ENCODE measurements at regions not wholly inside any gene's neighbourhood (a gene's known extent, or its start where the extent isn't known, plus 50 kb on each side); places are given as distances from the start of the nearest gene placed in this dataset.
"Not testable (repeated sequence)": the region's sequence is repeated elsewhere in the genome, so short reads cannot be mapped to it uniquely, and the experiment has no call there.

- H3K4me2 ChIP-seq (ENCODE audit: insufficient read depth in 1 of 2, low read depth in 2 of 2, low read length in 2 of 2): no peak overlapping the region
- no peak for DNase-seq (ENCODE audit: low read depth in 1 of 2, low spot score in 2 of 2)
- no peaks in the 10 kb centered on the region for H3K9me3 ChIP-seq (ENCODE audit: insufficient read depth in 2 of 2, low read depth in 1 of 2, low read length in 1 of 2)
- H3K4me1 ChIP-seq (replicated peaks in 1 of 4; ENCODE audit: control insufficient read depth in 3 of 4, insufficient read depth in 4 of 4, low read length in 3 of 4): no peaks in the 10 kb centered on the region
- H2BK120ac ChIP-seq (replicated peaks; ENCODE audit: low read depth, low read length): no peak overlapping the region
- no peak overlapping the region for H2AFZ ChIP-seq (ENCODE audit: low read length)
- 64% methylated on average over 11 of the region's 11 CpGs; no CpG with 5 or more reads in 1 of the 2 experiments for WGBS, 2 experiments (ENCODE audit: extremely low coverage in 1 of 2, insufficient coverage in 1 of 2, insufficient read length in 1 of 2, insufficient replicate concordance in 2 of 2, low coverage in 1 of 2, low lambda C conversion rate in 2 of 2, missing lambda C conversion rate in 1 of 2)
- no peak overlapping the region for H2BK20ac ChIP-seq (ENCODE audit: low read length)
- H3K9ac ChIP-seq (replicated peaks in 1 of 4; ENCODE audit: extremely low read depth in 1 of 4, low read depth in 3 of 4, low read length in 3 of 4): no peak overlapping the region
- no peaks in the 10 kb centered on the region for H4K20me1 ChIP-seq (replicated peaks in 1 of 2; ENCODE audit: control insufficient read depth in 1 of 2, insufficient read depth in 2 of 2, low read length in 2 of 2)
- H3K4ac ChIP-seq (replicated peaks; ENCODE audit: insufficient read length, low read depth, low read length): no peak overlapping the region
- no peaks in the 10 kb centered on the region for H3K79me2 ChIP-seq (ENCODE audit: control insufficient read depth in 1 of 2, insufficient read depth in 2 of 2, low read length in 2 of 2)
- no peak for FAIRE-seq
- no peak overlapping the region for H4K5ac ChIP-seq (ENCODE audit: insufficient read length, low read depth, low read length)
- H2BK15ac ChIP-seq (ENCODE audit: low read length): no peak overlapping the region
- no peaks in the 10 kb centered on the region for H3K23me2 ChIP-seq (ENCODE audit: low read depth, low read length)
- H3K36me3 ChIP-seq (ENCODE audit: control insufficient read depth in 2 of 4, insufficient read depth in 4 of 4, low read length in 3 of 4): no peaks in the 10 kb centered on the region
- no peak overlapping the region for H3K56ac ChIP-seq (replicated peaks; ENCODE audit: insufficient read length, low read depth, low read length)
- H3K27ac ChIP-seq (ENCODE audit: low read depth, low read length): no peak overlapping the region
- TF ChIP-seq NANOG (IDR thresholded peaks at IDR 0.05; ENCODE audit: insufficient read depth, low read depth, low read length, poor library complexity, severe bottlenecking) (no peak), EGR1 (IDR thresholded peaks at IDR 0.05; ENCODE audit: borderline replicate concordance, low read depth, low read length) (no peak)
- no peak overlapping the region for H2BK5ac ChIP-seq (ENCODE audit: low read depth, low read length)
- H3K23ac ChIP-seq (ENCODE audit: insufficient read length): no peak overlapping the region
- POLR2A ChIA-PET (ENCODE audit: partially characterized antibody): interaction anchor here (0.6 kb wide), 1 partner anchor 39 kb away, joined by 3 read pairs; no protein-coding TSS in a partner anchor
- no peaks in the 10 kb centered on the region for H3K79me1 ChIP-seq (ENCODE audit: low read depth, low read length)
- CTCF ChIA-PET (ENCODE audit: partially characterized antibody): no interaction called here
- no peak overlapping the region for H3K14ac ChIP-seq (ENCODE audit: insufficient read length)
- peaks cover 0 to 9% (median 7%) of the 10 kb centered on the region in 4 experiments; a peak in 5 of 7 replicates for H3K27me3 ChIP-seq (replicated peaks in 1 of 4; ENCODE audit: control insufficient read depth in 3 of 4, extremely low read depth in 1 of 4, insufficient read depth in 3 of 4, low read length in 3 of 4)
- H4K91ac ChIP-seq (replicated peaks; ENCODE audit: insufficient read length, low read length): no peak overlapping the region
- H3K18ac ChIP-seq (ENCODE audit: extremely low read depth, low read length): no peak overlapping the region
- H2AK5ac ChIP-seq (ENCODE audit: low read depth, low read length): no peak overlapping the region
- H4K8ac ChIP-seq (ENCODE audit: extremely low read depth, insufficient read depth, low read length): no peak overlapping the region
- H3K4me3 ChIP-seq (ENCODE audit: extremely low read depth in 1 of 4, insufficient read depth in 2 of 4, low read depth in 3 of 4, low read length in 4 of 4): no peak overlapping the region
- no peak overlapping the region for H2BK12ac ChIP-seq (ENCODE audit: low read depth, low read length)
Observed at GRCh38 chr15:34520566-34520965, 62.9 kb downstream of the GOLGA8B start.

DNA sequence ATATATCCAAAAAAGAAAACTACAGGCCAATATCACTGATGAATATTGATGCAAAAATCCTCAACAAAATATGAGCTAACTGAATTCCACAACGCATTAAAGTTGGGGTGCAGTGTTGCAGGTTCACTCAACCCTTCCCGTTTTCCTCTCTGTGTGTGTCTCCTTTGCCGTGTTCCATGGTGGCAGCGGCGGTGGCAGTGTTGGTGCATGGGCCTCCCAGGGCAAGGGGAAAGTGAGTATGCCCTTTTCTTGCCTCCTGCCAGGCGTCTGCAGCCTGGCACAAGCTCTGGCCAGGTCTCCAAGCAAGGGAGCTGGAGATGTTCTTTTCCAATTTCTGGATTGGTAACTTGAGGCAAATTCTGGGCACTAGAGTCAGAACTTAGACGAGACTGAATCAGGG lies 63.4 kb downstream of the GOLGA8B start:
- H4K8ac ChIP-seq (ENCODE audit: extremely low read depth, insufficient read depth, low read length); H3K79me2 ChIP-seq (ENCODE audit: control insufficient read depth in 1 of 2, insufficient read depth in 2 of 2, low read length in 2 of 2); H3K23ac ChIP-seq (ENCODE audit: insufficient read length); H3K9me3 ChIP-seq (ENCODE audit: insufficient read depth in 2 of 2, low read depth in 1 of 2, low read length in 1 of 2); H4K5ac ChIP-seq (ENCODE audit: insufficient read length, low read depth, low read length); H2AFZ ChIP-seq (ENCODE audit: low read length); H3K23me2 ChIP-seq (ENCODE audit: low read depth, low read length); H4K20me1 ChIP-seq (replicated peaks in 1 of 2; ENCODE audit: control insufficient read depth in 1 of 2, insufficient read depth in 2 of 2, low read length in 2 of 2); H2BK12ac ChIP-seq (ENCODE audit: low read depth, low read length); H3K79me1 ChIP-seq (ENCODE audit: low read depth, low read length); H3K9ac ChIP-seq (replicated peaks in 1 of 4; ENCODE audit: extremely low read depth in 1 of 4, low read depth in 3 of 4, low read length in 3 of 4); H3K14ac ChIP-seq (ENCODE audit: insufficient read length); H3K56ac ChIP-seq (replicated peaks; ENCODE audit: insufficient read length, low read depth, low read length); H3K4me1 ChIP-seq (replicated peaks in 1 of 4; ENCODE audit: control insufficient read depth in 3 of 4, insufficient read depth in 4 of 4, low read length in 3 of 4); FAIRE-seq; POLR2A ChIA-PET (ENCODE audit: partially characterized antibody); H4K91ac ChIP-seq (replicated peaks; ENCODE audit: insufficient read length, low read length); H3K4me2 ChIP-seq (ENCODE audit: insufficient read depth in 1 of 2, low read depth in 2 of 2, low read length in 2 of 2); H2AK5ac ChIP-seq (ENCODE audit: low read depth, low read length); H2BK20ac ChIP-seq (ENCODE audit: low read length); H2BK5ac ChIP-seq (ENCODE audit: low read depth, low read length); H2BK120ac ChIP-seq (replicated peaks; ENCODE audit: low read depth, low read length); H3K18ac ChIP-seq (ENCODE audit: extremely low read depth, low read length); H3K36me3 ChIP-seq (ENCODE audit: control insufficient read depth in 2 of 4, insufficient read depth in 4 of 4, low read length in 3 of 4); H2BK15ac ChIP-seq (ENCODE audit: low read length); H3K27ac ChIP-seq (ENCODE audit: low read depth, low read length); H3K4ac ChIP-seq (replicated peaks; ENCODE audit: insufficient read length, low read depth, low read length); H3K4me3 ChIP-seq (ENCODE audit: extremely low read depth in 1 of 4, insufficient read depth in 2 of 4, low read depth in 3 of 4, low read length in 4 of 4); DNase-seq (ENCODE audit: low read depth in 1 of 2, low spot score in 2 of 2); CTCF ChIA-PET (ENCODE audit: partially characterized antibody): not testable (repeated sequence)
- peaks cover 3 to 15% (median 12%) of the 10 kb centered on the region in 4 experiments for H3K27me3 ChIP-seq (replicated peaks in 1 of 4; ENCODE audit: control insufficient read depth in 3 of 4, extremely low read depth in 1 of 4, insufficient read depth in 3 of 4, low read length in 3 of 4)
- WGBS, 2 experiments (ENCODE audit: extremely low coverage in 1 of 2, insufficient coverage in 1 of 2, insufficient read length in 1 of 2, insufficient replicate concordance in 2 of 2, low coverage in 1 of 2, low lambda C conversion rate in 2 of 2, missing lambda C conversion rate in 1 of 2): 91% methylated on average over 7 of the region's 7 CpGs; no CpG with 5 or more reads in 1 of the 2 experiments

All from H1 (cell line).